ENCODE measurements at regions not wholly inside any gene's neighbourhood (a gene's known extent, or its start where the extent isn't known, plus 50 kb on each side); places are given as distances from the start of the nearest gene placed in this dataset.

- DNase-seq (ENCODE audit: low read depth, low spot score), result peak; percentile 81
These were observed 66.7 kb upstream of the ADRA1B start for GRCh38 chr5:159849437-159850083.

GRCh38 chr5:159850160-159850559 lies 66.1 kb upstream of the ADRA1B start:
- peak; percentile 48 for DNase-seq (ENCODE audit: low read depth, low spot score)

- DNase-seq (ENCODE audit: low read depth, low spot score), result no peak
These were observed 65.2 kb upstream of the ADRA1B start for GRCh38 chr5:159851053-159851452.

- DNase-seq (ENCODE audit: low read depth, low spot score), result peak; percentile 56
These were observed 61.4 kb upstream of the ADRA1B start for GRCh38 chr5:159854916-159855315.

- no peak for DNase-seq (ENCODE audit: low read depth, low spot score)
These were observed 60.6 kb upstream of the ADRA1B start for GRCh38 chr5:159855476-159856191.

GRCh38 chr5:159858871-159859270 lies 57.4 kb upstream of the ADRA1B start:
- no peak for DNase-seq (ENCODE audit: low read depth, low spot score)

- no peak for DNase-seq (ENCODE audit: low read depth, low spot score)
These were observed 55.2 kb upstream of the ADRA1B start for GRCh38 chr5:159861086-159861485.

- DNase-seq (ENCODE audit: low read depth, low spot score), result no peak
These were observed 51.2 kb upstream of the ADRA1B start for GRCh38 chr5:159864885-159865691.

- DNase-seq (ENCODE audit: low read depth, low spot score), result no peak
These were observed 50.2 kb upstream of the ADRA1B start for GRCh38 chr5:159866093-159866492.

Data from astrocyte of the hippocampus (primary cell).